K562 (cell line): ENCODE measurements at regions not wholly inside any gene's neighbourhood (a gene's known extent, or its start where the extent isn't known, plus 50 kb on each side); places are given as distances from the start of the nearest gene placed in this dataset.

ENCODE experiments used
- CHCHD3 ChIP-seq: fragments of 250-450 bp; sonication (Bioruptor Pico); IDR thresholded peaks from 2 replicates; pipeline ENCODE4 v2.1.2; 2022; ENCODE audit warnings: mild to moderate bottlenecking
- CREBBP ChIP-seq: IDR thresholded peaks from one replicate; pipeline ENCODE4 v1.6.1; 2012; ENCODE audit warnings: low read depth, mild to moderate bottlenecking, control low read depth, inconsistent platforms, low read length
- DMBX1 ChIP-seq: fragments of 250-450 bp; sonication (Bioruptor Pico); IDR thresholded peaks from 2 replicates; pipeline ENCODE4 v1.8.0; 2022; ENCODE audit warnings: inconsistent platforms, mild to moderate bottlenecking, moderate library complexity, borderline replicate concordance
- RBM17 ChIP-seq: fragments of 200-400 bp; formaldehyde crosslinking; IDR thresholded peaks from 2 replicates; pipeline ENCODE4 v1.6.1; 2017; ENCODE audit warnings: low read depth, mild to moderate bottlenecking, low read length, borderline replicate concordance
- TBL1XR1 ChIP-seq, 2 experiments: IDR thresholded peaks; 2 replicates each; pipeline ENCODE4 v1.6.1; 2012; ENCODE audit warnings: improper control_type of control experiment in 2 of 2, low read length in 2 of 2, mild to moderate bottlenecking in 1 of 2
- TF ChIP-seq, protein P1 (sequence below): fragments of 450-650 bp; IDR thresholded peaks from 2 replicates; pipeline ENCODE4 v1.6.1; 2017; ENCODE audit warnings: mild to moderate bottlenecking, moderate library complexity
- TF ChIP-seq, protein P2 (sequence below): fragments of 450-650 bp; IDR thresholded peaks from 2 replicates; pipeline ENCODE4 v1.6.1; 2016; ENCODE audit warnings: low read depth

DNA sequence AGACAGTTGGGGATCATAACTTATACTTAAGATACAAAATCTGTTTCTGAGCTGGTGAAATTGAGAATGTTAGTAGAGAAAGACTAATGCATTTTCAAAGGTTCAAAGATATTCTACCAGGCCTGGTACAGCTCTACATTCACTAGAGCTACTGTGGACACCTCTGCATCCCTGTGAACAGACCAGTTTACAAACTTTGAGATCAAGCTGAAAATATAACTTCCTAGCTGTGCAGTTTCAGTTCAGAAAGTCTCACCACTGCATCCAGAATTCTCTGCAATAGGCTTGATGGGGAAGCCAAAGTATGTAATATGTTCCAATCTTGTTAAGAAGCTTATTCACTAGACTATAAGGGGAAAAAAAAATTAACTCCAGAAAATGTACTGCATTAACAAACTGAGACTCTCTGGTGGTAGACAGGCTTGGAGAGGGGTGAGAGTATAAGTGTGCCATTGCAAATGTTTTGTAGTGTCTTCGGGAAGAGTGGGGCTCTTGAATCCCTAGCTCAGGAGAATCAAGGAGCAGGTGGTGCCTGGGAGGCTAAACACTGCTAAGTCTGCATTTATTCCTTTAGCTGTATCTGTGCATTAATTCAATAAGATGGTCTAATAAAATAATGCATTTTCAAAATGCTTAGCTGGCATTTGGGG lies 671.9 kb downstream of the NR2F1-AS1 start (continued):
- TF ChIP-seq, protein P1, sequence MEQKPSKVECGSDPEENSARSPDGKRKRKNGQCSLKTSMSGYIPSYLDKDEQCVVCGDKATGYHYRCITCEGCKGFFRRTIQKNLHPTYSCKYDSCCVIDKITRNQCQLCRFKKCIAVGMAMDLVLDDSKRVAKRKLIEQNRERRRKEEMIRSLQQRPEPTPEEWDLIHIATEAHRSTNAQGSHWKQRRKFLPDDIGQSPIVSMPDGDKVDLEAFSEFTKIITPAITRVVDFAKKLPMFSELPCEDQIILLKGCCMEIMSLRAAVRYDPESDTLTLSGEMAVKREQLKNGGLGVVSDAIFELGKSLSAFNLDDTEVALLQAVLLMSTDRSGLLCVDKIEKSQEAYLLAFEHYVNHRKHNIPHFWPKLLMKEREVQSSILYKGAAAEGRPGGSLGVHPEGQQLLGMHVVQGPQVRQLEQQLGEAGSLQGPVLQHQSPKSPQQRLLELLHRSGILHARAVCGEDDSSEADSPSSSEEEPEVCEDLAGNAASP, result no peak
- TF ChIP-seq, protein P2, sequence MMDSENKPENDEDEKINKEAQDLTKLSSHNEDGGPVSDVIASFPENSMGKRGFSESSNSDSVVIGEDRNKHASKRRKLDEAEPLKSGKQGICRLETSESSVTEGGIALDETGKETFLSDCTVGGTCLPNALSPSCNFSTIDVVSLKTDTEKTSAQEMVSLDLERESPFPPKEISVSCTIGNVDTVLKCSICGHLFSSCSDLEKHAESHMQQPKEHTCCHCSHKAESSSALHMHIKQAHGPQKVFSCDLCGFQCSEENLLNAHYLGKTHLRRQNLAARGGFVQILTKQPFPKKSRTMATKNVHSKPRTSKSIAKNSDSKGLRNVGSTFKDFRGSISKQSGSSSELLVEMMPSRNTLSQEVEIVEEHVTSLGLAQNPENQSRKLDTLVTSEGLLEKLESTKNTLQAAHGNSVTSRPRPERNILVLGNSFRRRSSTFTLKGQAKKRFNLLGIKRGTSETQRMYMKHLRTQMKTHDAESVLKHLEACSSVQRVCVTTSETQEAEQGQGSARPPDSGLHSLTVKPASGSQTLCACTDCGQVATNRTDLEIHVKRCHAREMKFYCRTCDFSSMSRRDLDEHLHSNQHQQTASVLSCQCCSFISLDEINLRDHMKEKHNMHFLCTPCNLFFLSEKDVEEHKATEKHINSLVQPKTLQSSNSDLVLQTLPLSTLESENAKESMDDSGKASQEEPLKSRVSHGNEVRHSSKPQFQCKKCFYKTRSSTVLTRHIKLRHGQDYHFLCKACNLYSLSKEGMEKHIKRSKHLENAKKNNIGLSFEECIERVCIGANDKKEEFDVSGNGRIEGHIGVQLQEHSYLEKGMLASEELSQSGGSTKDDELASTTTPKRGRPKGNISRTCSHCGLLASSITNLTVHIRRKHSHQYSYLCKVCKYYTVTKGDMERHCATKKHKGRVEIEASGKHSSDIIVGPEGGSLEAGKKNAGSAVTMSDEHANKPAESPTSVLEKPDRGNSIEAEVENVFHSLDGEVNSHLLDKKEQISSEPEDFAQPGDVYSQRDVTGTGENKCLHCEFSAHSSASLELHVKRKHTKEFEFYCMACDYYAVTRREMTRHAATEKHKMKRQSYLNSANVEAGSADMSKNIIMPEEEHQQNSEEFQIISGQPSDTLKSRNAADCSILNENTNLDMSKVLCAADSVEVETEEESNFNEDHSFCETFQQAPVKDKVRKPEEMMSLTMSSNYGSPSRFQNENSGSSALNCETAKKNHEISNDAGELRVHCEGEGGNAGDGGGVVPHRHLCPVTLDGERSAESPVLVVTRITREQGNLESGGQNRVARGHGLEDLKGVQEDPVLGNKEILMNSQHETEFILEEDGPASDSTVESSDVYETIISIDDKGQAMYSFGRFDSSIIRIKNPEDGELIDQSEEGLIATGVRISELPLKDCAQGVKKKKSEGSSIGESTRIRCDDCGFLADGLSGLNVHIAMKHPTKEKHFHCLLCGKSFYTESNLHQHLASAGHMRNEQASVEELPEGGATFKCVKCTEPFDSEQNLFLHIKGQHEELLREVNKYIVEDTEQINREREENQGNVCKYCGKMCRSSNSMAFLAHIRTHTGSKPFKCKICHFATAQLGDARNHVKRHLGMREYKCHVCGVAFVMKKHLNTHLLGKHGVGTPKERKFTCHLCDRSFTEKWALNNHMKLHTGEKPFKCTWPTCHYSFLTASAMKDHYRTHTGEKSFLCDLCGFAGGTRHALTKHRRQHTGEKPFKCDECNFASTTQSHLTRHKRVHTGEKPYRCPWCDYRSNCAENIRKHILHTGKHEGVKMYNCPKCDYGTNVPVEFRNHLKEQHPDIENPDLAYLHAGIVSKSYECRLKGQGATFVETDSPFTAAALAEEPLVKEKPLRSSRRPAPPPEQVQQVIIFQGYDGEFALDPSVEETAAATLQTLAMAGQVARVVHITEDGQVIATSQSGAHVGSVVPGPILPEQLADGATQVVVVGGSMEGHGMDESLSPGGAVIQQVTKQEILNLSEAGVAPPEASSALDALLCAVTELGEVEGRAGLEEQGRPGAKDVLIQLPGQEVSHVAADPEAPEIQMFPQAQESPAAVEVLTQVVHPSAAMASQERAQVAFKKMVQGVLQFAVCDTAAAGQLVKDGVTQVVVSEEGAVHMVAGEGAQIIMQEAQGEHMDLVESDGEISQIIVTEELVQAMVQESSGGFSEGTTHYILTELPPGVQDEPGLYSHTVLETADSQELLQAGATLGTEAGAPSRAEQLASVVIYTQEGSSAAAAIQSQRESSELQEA, result no peak
- TF ChIP-seq CREBBP, result no peak
- no peak for TF ChIP-seq RBM17
- TF ChIP-seq TBL1XR1 (IDR thresholded peaks at IDR 0.05; ENCODE audit: low read length in 2 of 2), result no peak
- TF ChIP-seq DMBX1 (CRISPR knock-in tag), result no peak
- no peak for TF ChIP-seq CHCHD3 (CRISPR knock-in tag)
